CD4-positive, alpha-beta T cell (primary cell): ENCODE measurements at regions not wholly inside any gene's neighbourhood (a gene's known extent, or its start where the extent isn't known, plus 50 kb on each side); places are given as distances from the start of the nearest gene placed in this dataset.

Source experiments
- ATAC-seq: fragments of 200-7000 bp; cut with Tn5 transposase; one replicate; pipeline ENCODE4 v1.10.0; 2022; ENCODE audit warnings: mild to moderate bottlenecking; ENCODE audit not compliant: poor library complexity
- CTCF ChIA-PET: fragments of 350-600 bp; sonication (Branson Sonifier 250); formaldehyde crosslinking; loops from one replicate; lab custom pipeline; 2021; ENCODE audit warnings: antibody characterized with exemption, inconsistent platforms; lab: Charles Lee
- POLR2A ChIA-PET: fragments of 350-600 bp; sonication (Branson Sonifier 250); formaldehyde crosslinking; loops from one replicate; lab custom pipeline; 2021; ENCODE audit warnings: antibody characterized with exemption, inconsistent platforms; lab: Charles Lee
- DNase-seq, 14 experiments: peaks; one replicate each; pipeline ENCODE4 v3.0.0-alpha.2; 2013 to 2020; ENCODE audit warnings: mixed read lengths in 2 of 14
- H3K27ac ChIP-seq, 2 donors: one replicate each; pipeline versions ENCODE4 v1.5.1 to v1.7.0; 2013; ENCODE audit warnings: low read length in 2 of 2, low read depth in 1 of 2, mild to moderate bottlenecking in 1 of 2
- H3K27me3 ChIP-seq, 2 experiments: 1 replicate in 1 of 2; 2 replicates in 1 of 2; pipeline versions ENCODE4 v1.6.1 to v1.7.0; 2013; ENCODE audit warnings: low read length in 2 of 2, control low read depth in 1 of 2, mild to moderate bottlenecking in 1 of 2, moderate library complexity in 1 of 2; ENCODE audit not compliant: insufficient read depth in 2 of 2, control insufficient read depth in 1 of 2
- H3K36me3 ChIP-seq: one replicate; pipeline ENCODE4 v1.6.1; 2013; ENCODE audit warnings: low read length, control low read depth; ENCODE audit not compliant: insufficient read depth
- H3K4me1 ChIP-seq: one replicate; pipeline ENCODE4 v1.6.1; 2013; ENCODE audit warnings: low read length, control low read depth; ENCODE audit not compliant: insufficient read depth
- H3K4me3 ChIP-seq: one replicate; pipeline ENCODE4 v1.5.1; 2013; ENCODE audit warnings: mild to moderate bottlenecking, low read length, moderate library complexity
- H3K9me3 ChIP-seq, 2 experiments: 1 replicate in 1 of 2; 2 replicates in 1 of 2; pipeline versions ENCODE4 v1.6.1 to v1.7.0; 2013; ENCODE audit warnings: low read length in 2 of 2, mild to moderate bottlenecking in 2 of 2, control low read depth in 1 of 2, moderate library complexity in 1 of 2; ENCODE audit not compliant: control insufficient read depth in 1 of 2, insufficient read depth in 1 of 2
- H3K27ac Mint-ChIP-seq: one replicate; pipeline ENCODE4 v1.8.0; 2020; ENCODE audit warnings: mixed read lengths
- H3K27me3 Mint-ChIP-seq: one replicate; pipeline ENCODE4 v1.8.0; 2021; ENCODE audit warnings: mixed read lengths
- H3K36me3 Mint-ChIP-seq: one replicate; pipeline ENCODE4 v1.8.0; 2021; ENCODE audit warnings: low read depth, mixed read lengths
- H3K4me1 Mint-ChIP-seq: one replicate; pipeline ENCODE4 v1.8.0; 2021; ENCODE audit warnings: low read depth, mixed read lengths
- H3K4me3 Mint-ChIP-seq: one replicate; pipeline ENCODE4 v1.8.0; 2020; ENCODE audit warnings: mild to moderate bottlenecking, mixed read lengths
- H3K9me3 Mint-ChIP-seq: one replicate; pipeline ENCODE4 v1.8.0; 2020; ENCODE audit warnings: mixed read lengths
- CTCF ChIP-seq: fragments of 200-600 bp; IDR thresholded peaks from one replicate; pipeline ENCODE4 v1.8.0; 2022; ENCODE audit warnings: antibody characterized with exemption, mild to moderate bottlenecking
- intact Hi-C, 2 experiments: fragments of 100-400 bp; cut with DNase I in 1 of 2; cut with micrococcal nuclease in 1 of 2; formaldehyde crosslinking; loops; one replicate each; pipeline versions ENCODE4 v1.15.1 to v1.9.0; 2023 to 2025; cut with DNase I, micrococcal nuclease

DNA sequence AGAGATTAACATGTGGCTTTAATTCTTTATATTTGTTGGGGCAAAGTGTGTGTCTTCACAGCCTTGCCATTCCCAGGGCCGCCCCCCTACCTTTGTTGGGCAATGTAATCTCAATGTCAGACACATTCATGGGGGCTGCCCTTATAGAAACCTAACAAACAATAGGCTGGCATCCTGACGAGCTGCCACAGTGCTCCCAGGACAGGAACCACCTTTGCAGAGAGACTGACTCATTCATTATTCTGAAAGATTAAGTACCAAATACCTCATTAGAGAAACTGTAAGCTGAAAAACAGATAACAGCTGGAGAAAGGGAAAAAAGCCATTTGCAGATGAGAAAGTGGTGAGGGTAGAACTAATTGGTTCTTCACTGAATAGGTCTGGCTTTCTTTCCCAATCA, 1587.5 kb upstream of the PIK3C3 start:
- Histone ChIP-seq H3K36me3 (no peaks in the 10 kb centered on the region), H3K4me3 (no peak overlapping the region), H3K27ac (no peak overlapping the region), H3K27me3 (no peaks in the 10 kb centered on the region), H3K4me1 (no peaks in the 10 kb centered on the region), H3K9me3 (peaks cover 0 to 9% of the 10 kb centered on the region in 2 experiments)
- DNase-seq (no peak), ATAC-seq (no peak)
- Mint-ChIP-seq H3K4me3 (no peak overlapping the region), H3K27ac (no peak overlapping the region), H3K27me3 (no peaks in the 10 kb centered on the region), H3K4me1 (no peaks in the 10 kb centered on the region), H3K9me3 (peaks cover 8% of the 10 kb centered on the region), H3K36me3 (no peaks in the 10 kb centered on the region)
- TF ChIP-seq CTCF, result no peak
- intact Hi-C loops, result no loop called here
- POLR2A ChIA-PET, result no interaction called here
- CTCF ChIA-PET, result interaction anchor here (0.9 kb wide), 1 partner anchor 21 kb away, joined by 3 read pairs; no protein-coding TSS in a partner anchor

DNA sequence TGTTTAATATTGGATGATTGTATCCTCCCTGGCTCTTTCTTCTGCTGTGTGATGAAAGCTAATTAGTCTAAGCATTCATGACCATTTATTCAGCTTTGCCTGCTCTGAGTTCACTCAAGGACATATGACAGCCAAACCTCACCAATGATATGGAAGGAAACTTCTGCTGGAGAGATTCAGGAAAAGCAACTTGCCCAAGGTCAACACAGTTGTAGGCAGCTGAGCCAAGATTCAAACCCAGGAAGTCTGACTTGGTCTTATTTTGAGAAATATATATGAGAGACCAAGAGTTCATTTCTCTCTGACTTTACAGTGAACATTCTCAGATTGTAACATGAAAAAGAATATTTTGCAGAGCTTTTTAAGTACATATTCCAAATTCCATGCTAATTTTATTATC, 1588.5 kb upstream of the PIK3C3 start:
- Histone ChIP-seq H3K27ac (no peak overlapping the region), H3K4me1 (no peaks in the 10 kb centered on the region), H3K9me3 (peaks cover 0 to 9% of the 10 kb centered on the region in 2 experiments), H3K4me3 (no peak overlapping the region), H3K36me3 (no peaks in the 10 kb centered on the region), H3K27me3 (no peaks in the 10 kb centered on the region)
- H3K4me3 Mint-ChIP-seq, result no peak overlapping the region
- H3K4me1 Mint-ChIP-seq, result no peaks in the 10 kb centered on the region
- TF ChIP-seq CTCF, result no peak
- no peak overlapping the region for H3K27ac Mint-ChIP-seq
- no peak for DNase-seq
- H3K27me3 Mint-ChIP-seq, result no peaks in the 10 kb centered on the region
- ChIA-PET CTCF (interaction anchor here (0.9 kb wide), 1 partner anchor 22 kb away, joined by 3 read pairs; no protein-coding TSS in a partner anchor), POLR2A (no interaction called here)
- peaks cover 6% of the 10 kb centered on the region for H3K9me3 Mint-ChIP-seq
- H3K36me3 Mint-ChIP-seq, result no peaks in the 10 kb centered on the region
- ATAC-seq, result no peak
- intact Hi-C loops, result no loop called here

GRCh38 chr18:40365526-40365925, 1589.5 kb upstream of the PIK3C3 start:
- Histone ChIP-seq H3K4me1 (no peaks in the 10 kb centered on the region), H3K27ac (no peak overlapping the region), H3K36me3 (no peaks in the 10 kb centered on the region), H3K4me3 (no peak overlapping the region), H3K27me3 (no peaks in the 10 kb centered on the region), H3K9me3 (peaks cover 0 to 6% of the 10 kb centered on the region in 2 experiments)
- Mint-ChIP-seq H3K4me1 (no peaks in the 10 kb centered on the region), H3K27me3 (no peaks in the 10 kb centered on the region), H3K4me3 (no peak overlapping the region), H3K27ac (no peak overlapping the region), H3K36me3 (no peaks in the 10 kb centered on the region), H3K9me3 (peaks cover 6% of the 10 kb centered on the region)
- POLR2A ChIA-PET, result no interaction called here
- intact Hi-C loops, result no loop called here
- no peak for TF ChIP-seq CTCF
- no peak for DNase-seq
- CTCF ChIA-PET, result no interaction called here
- no peak for ATAC-seq
